Kidney epithelial cell (primary cell): ENCODE measurements at regions not wholly inside any gene's neighbourhood (a gene's known extent, or its start where the extent isn't known, plus 50 kb on each side); places are given as distances from the start of the nearest gene placed in this dataset.
A peak's percentile ranks its signal among the peaks of the same experiment; 100 is the strongest.

Experiments
- DNase-seq: peaks from one replicate; pipeline ENCODE4 v3.0.0-alpha.2; 2010; ENCODE audit warnings: low read depth
- H3K27me3 ChIP-seq: 2 replicates; pipeline ENCODE4 v1.6.0; 2011; ENCODE audit warnings: low read length; ENCODE audit not compliant: control insufficient read depth, insufficient read depth
- H3K36me3 ChIP-seq: 2 replicates; pipeline ENCODE4 v1.5.1; 2011; ENCODE audit warnings: low read length; ENCODE audit not compliant: control insufficient read depth, insufficient read depth
- H3K4me3 ChIP-seq: 2 replicates; pipeline ENCODE4 v1.5.1; 2011; ENCODE audit warnings: low read depth, mild to moderate bottlenecking, control low read depth, low read length
- TF ChIP-seq, protein P1 (sequence below): IDR thresholded peaks from 2 replicates; pipeline ENCODE4 v1.5.1; 2011; ENCODE audit warnings: mild to moderate bottlenecking, moderate library complexity, low read length, control low read depth, inconsistent platforms; ENCODE audit not compliant: insufficient read depth, poor library complexity, severe bottlenecking

DNA sequence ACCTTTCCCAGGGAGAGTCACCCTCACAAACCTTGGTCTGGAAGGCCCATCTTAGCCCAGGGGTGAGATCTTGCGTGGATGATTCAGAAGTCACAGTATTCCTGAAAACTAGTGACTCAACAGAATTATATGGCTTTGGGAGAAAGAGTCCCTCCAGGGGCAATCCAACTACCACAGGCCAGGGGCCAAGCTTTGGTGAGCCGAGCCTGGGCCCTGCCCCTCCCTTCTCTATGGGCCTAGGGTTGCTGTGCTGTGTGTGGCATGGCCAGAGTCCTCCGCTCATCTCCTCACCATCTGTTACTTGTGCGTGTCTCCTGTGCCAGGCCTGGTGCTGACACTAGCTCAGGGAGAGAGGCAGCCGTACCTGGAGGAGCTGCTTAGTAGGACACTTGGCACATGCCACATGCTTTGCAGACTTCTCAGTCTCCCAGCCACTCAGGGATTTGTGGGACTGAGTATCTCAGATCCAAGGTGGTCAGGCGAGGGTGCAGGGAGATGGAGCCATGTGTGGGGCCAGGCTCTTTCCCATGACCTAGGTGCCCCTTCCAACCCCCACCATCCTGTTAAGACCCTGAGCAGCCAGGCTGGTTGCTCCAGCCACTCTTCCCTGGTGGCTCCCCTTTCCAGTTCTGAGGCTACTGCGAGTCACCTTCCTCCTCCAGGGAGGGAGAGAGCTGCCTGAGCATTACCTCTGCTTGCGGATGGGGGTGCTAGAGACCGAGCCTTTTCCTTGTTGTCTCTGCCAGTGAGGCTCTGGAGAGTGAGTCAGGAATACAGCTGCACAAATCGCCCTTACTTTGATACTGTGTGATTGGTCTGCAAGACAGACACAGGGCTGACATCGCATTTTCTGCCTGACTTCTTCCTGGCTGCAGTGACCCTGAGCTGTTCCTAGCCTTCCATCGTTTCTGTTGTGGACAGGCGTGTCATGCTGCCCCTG lies 94.1 kb downstream of the SLC25A47 start:
- Histone ChIP-seq H3K27me3 (no peaks in the 10 kb centered on the region), H3K36me3 (no peaks in the 10 kb centered on the region), H3K4me3 (no peak overlapping the region)
- TF ChIP-seq, protein P1, sequence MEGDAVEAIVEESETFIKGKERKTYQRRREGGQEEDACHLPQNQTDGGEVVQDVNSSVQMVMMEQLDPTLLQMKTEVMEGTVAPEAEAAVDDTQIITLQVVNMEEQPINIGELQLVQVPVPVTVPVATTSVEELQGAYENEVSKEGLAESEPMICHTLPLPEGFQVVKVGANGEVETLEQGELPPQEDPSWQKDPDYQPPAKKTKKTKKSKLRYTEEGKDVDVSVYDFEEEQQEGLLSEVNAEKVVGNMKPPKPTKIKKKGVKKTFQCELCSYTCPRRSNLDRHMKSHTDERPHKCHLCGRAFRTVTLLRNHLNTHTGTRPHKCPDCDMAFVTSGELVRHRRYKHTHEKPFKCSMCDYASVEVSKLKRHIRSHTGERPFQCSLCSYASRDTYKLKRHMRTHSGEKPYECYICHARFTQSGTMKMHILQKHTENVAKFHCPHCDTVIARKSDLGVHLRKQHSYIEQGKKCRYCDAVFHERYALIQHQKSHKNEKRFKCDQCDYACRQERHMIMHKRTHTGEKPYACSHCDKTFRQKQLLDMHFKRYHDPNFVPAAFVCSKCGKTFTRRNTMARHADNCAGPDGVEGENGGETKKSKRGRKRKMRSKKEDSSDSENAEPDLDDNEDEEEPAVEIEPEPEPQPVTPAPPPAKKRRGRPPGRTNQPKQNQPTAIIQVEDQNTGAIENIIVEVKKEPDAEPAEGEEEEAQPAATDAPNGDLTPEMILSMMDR = peak; percentile 85
- DNase-seq = peak; percentile 90

GRCh38 chr14:100419856-100420255 lies 96.7 kb downstream of the SLC25A47 start:
- TF ChIP-seq, protein P1 = peak; percentile 13
- DNase-seq = no peak
- H3K27me3 ChIP-seq = no peaks in the 10 kb centered on the region
- H3K36me3 ChIP-seq = no peaks in the 10 kb centered on the region
- no peak overlapping the region for H3K4me3 ChIP-seq

DNA sequence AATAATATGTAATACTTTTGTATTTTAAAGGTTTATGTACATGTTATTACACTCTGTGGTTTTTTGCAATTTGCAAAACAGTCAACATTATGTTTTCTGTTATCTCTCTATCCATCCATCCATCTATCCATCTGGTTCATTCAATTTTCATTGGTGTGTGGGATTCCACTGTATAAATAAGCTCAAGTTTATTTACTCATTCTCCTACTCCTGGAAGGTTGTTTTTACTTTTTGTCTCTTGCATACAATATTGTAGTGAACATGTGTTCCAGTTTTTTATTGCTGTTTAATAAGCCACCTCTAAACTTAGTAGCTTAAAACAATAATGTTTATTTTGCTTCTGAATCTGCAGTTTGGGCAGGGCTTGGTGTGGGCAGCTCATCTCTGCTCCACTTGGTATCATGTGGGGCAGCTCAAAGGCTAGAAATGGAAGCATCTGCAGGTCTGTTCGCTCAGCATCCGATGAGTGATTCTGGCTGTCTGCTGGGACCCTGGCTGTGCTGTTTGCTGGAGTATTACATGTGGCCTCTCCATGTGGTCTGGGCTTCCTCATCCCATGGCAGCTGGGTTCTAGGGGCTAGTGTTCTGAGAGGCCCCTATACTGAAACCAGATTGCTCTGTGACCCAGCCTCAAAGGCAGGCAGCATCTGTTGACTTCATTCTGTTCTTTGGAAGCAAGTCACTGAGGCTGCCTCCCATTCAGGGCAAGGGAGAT lies 98.8 kb downstream of the SLC25A47 start:
- no peak overlapping the region for H3K4me3 ChIP-seq
- no peaks in the 10 kb centered on the region for H3K27me3 ChIP-seq
- DNase-seq = no peak
- TF ChIP-seq, protein P1 = no peak
- H3K36me3 ChIP-seq = no peaks in the 10 kb centered on the region

DNA sequence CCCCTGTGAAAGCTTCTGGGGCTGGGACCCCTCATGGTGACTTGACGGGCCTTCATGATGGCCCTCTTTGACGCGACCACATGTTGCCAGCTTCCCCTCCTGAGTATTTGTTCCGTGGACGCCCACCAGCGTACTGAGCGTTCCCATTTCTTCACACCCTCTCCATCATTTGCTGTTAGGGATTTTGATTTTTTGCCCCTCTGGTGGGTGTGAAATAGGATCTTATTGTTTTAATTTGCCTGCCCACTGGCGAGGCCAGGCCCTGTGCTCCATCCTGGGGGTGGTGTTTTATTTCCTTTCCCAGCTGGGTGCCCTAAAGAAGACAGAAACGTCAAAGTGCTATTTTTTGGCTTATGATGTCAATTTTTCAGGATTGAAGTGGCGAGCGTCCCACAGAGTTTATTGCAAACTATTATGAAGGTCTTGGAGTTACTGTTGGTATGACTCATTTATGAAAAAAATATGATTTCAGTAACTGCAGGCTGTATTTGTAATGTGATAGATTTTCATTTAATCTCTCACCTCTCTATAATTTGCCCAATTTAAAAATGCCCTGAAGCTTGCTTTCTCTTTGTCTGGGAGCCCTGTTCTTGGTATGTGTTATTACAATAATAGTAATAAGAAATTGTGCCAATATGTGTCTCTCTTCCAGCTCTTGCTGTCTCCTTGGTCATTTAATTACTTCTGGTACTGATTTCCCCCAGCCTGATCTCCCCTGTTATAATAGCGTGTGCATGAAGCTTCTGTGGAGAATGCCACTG lies 99.6 kb downstream of the SLC25A47 start:
- TF ChIP-seq, protein P1 = no peak
- DNase-seq = no peak

GRCh38 chr14:100423317-100424010 lies 100.3 kb downstream of the SLC25A47 start:
- TF ChIP-seq, protein P1 = no peak
- no peak for DNase-seq
- no peaks in the 10 kb centered on the region for H3K27me3 ChIP-seq
- no peak overlapping the region for H3K4me3 ChIP-seq
- no peaks in the 10 kb centered on the region for H3K36me3 ChIP-seq

More for the DNA sequence above, 99.6 kb downstream of the SLC25A47 start:
- H3K36me3 ChIP-seq = no peaks in the 10 kb centered on the region
- H3K27me3 ChIP-seq = no peaks in the 10 kb centered on the region
- no peak overlapping the region for H3K4me3 ChIP-seq
